ENCODE measurements at regions not wholly inside any gene's neighbourhood (a gene's known extent, or its start where the extent isn't known, plus 50 kb on each side); places are given as distances from the start of the nearest gene placed in this dataset.

DNA sequence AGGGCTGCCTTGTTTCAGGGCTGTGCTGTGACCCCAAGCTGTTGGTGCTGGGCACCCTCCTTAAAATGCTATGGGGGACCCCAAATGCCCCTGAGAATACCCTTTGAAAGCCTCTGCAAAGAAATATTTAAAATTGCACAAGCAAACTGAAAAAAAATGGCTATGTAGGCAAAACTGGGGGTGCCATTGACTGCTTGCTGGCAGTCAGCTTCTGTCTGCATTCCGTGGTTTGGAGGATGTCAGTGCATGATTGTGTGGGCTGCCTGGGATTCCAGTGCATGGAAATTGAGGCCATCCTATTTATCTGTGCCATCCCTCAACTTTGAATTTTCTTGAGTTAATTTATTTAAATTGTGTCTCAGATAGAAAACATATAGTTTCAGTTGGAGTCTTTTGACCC is 113.7 kb upstream of the RTL1 start:
- intact Hi-C loops (cut with DNase I): no loop called here
- H3K36me3 ChIP-seq: no peaks in the 10 kb centered on the region
- 84% methylated on average over 1 of the region's 1 CpG for WGBS

DNA sequence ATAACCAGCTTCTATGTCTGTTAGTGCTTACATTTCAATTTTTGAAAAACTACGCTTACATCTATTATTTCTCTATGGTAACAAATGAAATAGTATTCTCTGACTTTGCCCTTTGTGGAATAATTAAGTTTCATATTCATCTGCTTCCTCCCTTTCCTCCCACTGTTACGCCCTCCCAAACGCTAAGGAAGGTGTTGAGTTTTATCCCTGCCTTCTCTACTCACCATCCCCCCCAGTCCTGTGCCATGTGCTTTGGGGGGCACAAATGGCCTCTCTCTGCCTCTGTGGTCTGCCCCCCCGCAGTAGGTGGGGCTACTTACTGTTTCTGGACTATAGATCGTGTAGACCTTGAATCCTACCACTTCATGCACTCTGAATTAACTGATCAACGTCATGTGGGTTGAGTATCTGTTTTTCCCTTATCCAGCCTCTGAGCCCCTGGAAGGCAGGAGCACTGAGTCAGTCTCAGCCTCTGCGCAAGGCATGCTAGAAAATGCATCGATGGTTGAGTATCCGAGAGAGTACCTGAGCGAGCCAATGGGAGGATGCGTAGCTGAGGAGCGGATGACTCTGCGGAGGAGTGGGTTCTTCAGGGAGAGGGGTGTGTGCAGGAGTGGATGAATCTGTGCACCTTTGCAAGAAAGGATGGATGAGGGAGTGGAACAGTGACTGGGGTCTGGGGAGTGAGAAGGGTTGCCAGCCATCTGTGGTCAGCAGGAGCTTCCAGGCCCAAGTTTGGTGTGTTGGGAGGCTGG is 114.5 kb upstream of the RTL1 start:
- intact Hi-C loops (cut with DNase I): no loop called here
- Histone ChIP-seq H3K4me3 (no peak overlapping the region), H3K36me3 (no peaks in the 10 kb centered on the region), H3K4me1 (no peaks in the 10 kb centered on the region), H3K27me3 (peaks cover 0 to 15% (median 0%) of the 10 kb centered on the region in 4 donors), H3K27ac (replicated peaks in 1 of 4) (no peak overlapping the region), H3K9me3 (no peaks in the 10 kb centered on the region)
- 91% methylated on average over 13 of the region's 13 CpGs for WGBS
- DNase-seq (ENCODE audit: extremely low spot score): peak; percentile 74
- TF ChIP-seq, protein P1, sequence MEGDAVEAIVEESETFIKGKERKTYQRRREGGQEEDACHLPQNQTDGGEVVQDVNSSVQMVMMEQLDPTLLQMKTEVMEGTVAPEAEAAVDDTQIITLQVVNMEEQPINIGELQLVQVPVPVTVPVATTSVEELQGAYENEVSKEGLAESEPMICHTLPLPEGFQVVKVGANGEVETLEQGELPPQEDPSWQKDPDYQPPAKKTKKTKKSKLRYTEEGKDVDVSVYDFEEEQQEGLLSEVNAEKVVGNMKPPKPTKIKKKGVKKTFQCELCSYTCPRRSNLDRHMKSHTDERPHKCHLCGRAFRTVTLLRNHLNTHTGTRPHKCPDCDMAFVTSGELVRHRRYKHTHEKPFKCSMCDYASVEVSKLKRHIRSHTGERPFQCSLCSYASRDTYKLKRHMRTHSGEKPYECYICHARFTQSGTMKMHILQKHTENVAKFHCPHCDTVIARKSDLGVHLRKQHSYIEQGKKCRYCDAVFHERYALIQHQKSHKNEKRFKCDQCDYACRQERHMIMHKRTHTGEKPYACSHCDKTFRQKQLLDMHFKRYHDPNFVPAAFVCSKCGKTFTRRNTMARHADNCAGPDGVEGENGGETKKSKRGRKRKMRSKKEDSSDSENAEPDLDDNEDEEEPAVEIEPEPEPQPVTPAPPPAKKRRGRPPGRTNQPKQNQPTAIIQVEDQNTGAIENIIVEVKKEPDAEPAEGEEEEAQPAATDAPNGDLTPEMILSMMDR (IDR thresholded peaks at IDR 0.05): no peak
- TF ChIP-seq POLR2AphosphoS5 (IDR thresholded peaks at IDR 0.05) (no peak), POLR2A (IDR thresholded peaks at IDR 0.05; ENCODE audit: low read depth) (no peak), EP300 (IDR thresholded peaks at IDR 0.05) (no peak)

More for the DNA sequence above, 113.7 kb upstream of the RTL1 start:
- Histone ChIP-seq H3K9me3 (peaks cover 0 to 3% (median 1%) of the 10 kb centered on the region in 4 donors), H3K27me3 (peaks cover 0 to 11% (median 0%) of the 10 kb centered on the region in 4 donors), H3K27ac (replicated peaks in 1 of 4) (no peak overlapping the region), H3K4me3 (no peak overlapping the region), H3K4me1 (no peaks in the 10 kb centered on the region)
- TF ChIP-seq EP300 (IDR thresholded peaks at IDR 0.05) (no peak), POLR2AphosphoS5 (IDR thresholded peaks at IDR 0.05) (no peak), POLR2A (IDR thresholded peaks at IDR 0.05; ENCODE audit: low read depth) (no peak)
- TF ChIP-seq, protein P1 (IDR thresholded peaks at IDR 0.05): no peak
- no peak for DNase-seq (ENCODE audit: extremely low spot score)

DNA sequence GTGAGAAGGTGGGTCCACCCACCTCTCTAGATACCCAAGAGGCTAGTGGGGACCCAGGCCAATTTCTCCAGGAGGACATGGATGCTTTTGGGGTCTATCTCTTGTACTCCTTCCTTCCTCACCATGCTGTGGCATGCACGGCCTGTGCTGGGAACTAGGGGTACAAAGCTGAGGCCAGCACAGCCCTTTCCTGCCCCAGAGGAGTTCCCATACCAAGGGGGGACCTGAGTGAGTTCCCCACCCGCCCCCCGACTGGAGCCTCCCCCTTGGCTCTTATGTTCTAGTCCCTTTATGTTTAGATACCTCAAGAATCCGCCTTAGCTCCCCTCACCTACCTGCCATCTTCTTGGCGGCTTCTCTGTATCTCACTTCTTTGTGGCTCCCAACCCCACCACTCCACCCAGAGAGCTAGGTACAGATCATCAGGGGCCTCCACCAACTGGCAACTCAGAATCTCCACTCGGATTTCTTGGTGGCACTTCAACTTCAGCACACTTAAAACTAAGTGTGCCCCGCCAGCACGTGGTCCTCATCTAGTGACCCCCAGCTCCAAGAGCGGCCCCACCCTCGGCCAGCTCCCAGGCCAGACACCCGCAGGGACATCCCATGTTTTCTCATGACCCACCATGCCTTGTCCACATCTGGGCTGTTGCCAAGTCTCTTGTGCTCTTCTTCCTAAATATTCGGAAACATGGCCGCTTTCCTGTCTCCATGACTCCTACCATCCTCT is 115.2 kb upstream of the RTL1 start:
- intact Hi-C loops (cut with DNase I): no loop called here

DNA sequence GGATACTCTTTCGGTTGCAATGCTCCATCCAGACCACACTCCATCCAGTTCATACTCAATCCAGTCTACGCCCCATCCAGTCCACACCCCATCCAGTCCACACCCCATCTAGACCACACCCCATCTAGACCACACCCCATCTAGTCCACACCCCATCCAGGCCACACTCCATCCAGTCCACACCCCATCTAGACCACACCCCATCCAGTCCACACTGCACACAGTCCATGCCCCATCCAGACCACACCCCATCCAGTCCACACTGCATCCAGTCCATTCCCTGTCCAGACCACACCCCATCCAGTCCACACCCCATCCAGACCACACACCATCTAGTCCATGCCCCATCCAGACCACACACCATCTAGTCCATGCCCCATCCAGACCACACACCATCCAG is 116.0 kb upstream of the RTL1 start:
- 90% methylated on average over 2 of the region's 2 CpGs for WGBS
- DNase-seq (ENCODE audit: extremely low spot score): peak; percentile 70
- intact Hi-C loops (cut with DNase I): no loop called here
- Histone ChIP-seq H3K4me1 (no peaks in the 10 kb centered on the region), H3K27me3 (peaks cover 0 to 25% (median 0%) of the 10 kb centered on the region in 4 donors), H3K9me3 (no peaks in the 10 kb centered on the region), H3K36me3 (no peaks in the 10 kb centered on the region), H3K4me3 (no peak overlapping the region), H3K27ac (replicated peaks in 1 of 4) (no peak overlapping the region)
- TF ChIP-seq POLR2A (IDR thresholded peaks at IDR 0.05; ENCODE audit: low read depth) (no peak), EP300 (IDR thresholded peaks at IDR 0.05) (no peak), POLR2AphosphoS5 (IDR thresholded peaks at IDR 0.05) (no peak)
- TF ChIP-seq, protein P1 (IDR thresholded peaks at IDR 0.05): no peak

More for the DNA sequence above, 115.2 kb upstream of the RTL1 start:
- H3K9me3 ChIP-seq: no peaks in the 10 kb centered on the region
- H3K27me3 ChIP-seq: peaks cover 0 to 20% (median 0%) of the 10 kb centered on the region in 4 donors
- no peak overlapping the region for H3K27ac ChIP-seq (replicated peaks in 1 of 4)
- no peaks in the 10 kb centered on the region for H3K36me3 ChIP-seq
- peak; percentile 75 for DNase-seq (ENCODE audit: extremely low spot score)
- WGBS: 98% methylated on average over 13 of the region's 13 CpGs
- TF ChIP-seq POLR2A (IDR thresholded peaks at IDR 0.05; ENCODE audit: low read depth) (no peak), EP300 (IDR thresholded peaks at IDR 0.05) (no peak), POLR2AphosphoS5 (IDR thresholded peaks at IDR 0.05) (no peak)
- TF ChIP-seq, protein P1 (IDR thresholded peaks at IDR 0.05): no peak
- H3K4me1 ChIP-seq: no peaks in the 10 kb centered on the region
- H3K4me3 ChIP-seq: no peak overlapping the region
